GM21367 (cell line): ENCODE measurements at regions not wholly inside any gene's neighbourhood (a gene's known extent, or its start where the extent isn't known, plus 50 kb on each side); places are given as distances from the start of the nearest gene placed in this dataset.

ENCODE experiments used
- ATAC-seq: cut with Tn5 transposase; IDR thresholded peaks from one replicate; pipeline ENCODE4 v1.9.1; 2021; ENCODE audit not compliant: unreplicated experiment

DNA sequence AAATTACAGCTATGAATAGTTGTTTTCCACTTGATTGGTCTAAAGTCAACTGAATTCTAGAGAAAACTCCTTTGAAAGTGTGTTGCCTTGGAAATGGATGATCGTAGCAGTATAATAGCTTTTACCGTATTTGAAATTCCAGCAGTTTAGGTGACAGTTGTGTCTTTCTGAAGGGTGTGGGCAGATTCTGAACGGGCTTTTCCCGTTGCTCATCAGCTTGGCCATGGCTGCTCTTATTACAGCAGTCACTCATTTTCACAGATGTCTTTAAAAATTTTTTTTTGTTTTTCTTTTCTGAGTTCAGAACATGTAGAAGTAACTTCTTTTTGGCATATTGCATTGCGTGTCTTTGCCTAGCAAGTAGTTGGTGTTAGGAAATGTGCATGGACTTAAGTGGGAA, 69.6 kb upstream of the SLC4A4 start:
- ATAC-seq = no peak

DNA sequence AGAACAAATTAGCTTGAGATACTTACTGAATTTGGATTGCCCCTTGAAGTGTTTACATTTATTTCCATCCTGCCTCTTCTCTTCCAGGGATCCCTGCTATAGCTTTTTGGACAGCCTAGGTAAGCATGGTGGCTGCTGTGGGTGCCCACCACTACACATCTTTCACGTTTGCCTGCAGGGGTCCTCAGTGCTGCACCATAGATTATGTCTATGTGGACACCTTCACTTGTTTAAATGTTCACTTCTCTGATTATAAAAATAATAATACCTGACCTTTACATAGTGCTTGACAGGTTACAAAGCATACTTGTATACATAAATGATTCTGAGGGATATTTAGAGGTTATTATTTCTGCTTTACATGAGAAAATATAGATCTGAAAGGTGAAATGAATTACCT, 67.9 kb upstream of the SLC4A4 start:
- peak; percentile 43 for ATAC-seq

DNA sequence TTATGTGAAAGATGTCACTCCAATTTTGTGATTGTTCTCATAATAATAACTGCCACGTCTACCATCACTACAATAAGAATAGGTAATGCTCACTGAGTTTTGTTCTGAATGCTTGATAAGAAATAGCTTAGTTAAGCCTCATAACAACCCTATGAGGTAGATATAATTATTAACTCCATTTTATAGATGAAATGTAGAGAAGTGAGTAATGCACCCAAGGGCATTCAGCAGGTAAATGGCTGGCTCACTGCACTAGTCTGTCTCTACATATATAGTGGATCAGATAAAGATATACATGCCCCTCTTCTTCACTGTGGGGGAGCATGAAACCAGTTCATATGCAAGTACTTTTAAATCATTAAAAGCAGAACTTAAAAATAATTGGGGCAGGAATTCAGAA, 65.8 kb upstream of the SLC4A4 start:
- no peak for ATAC-seq

DNA sequence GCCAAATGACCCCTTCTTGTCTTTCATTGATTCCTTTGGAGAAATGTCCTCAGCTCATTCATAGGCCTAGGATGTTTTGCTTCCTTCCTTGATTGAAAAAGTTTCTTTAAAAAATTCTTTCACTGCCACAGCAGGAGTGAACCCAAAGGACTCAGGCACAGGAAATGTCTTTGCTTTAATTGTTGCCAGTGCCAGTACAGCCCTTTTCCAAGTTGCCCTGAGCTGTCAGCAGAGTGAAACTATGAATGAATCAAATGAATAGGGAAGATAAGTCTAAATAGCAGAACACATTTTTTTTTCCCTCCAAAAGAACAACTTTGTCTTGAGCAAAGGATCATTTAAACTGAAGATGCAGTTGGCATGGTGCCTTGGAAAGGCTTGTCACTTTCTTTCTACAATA, 63.8 kb upstream of the SLC4A4 start:
- ATAC-seq = no peak

DNA sequence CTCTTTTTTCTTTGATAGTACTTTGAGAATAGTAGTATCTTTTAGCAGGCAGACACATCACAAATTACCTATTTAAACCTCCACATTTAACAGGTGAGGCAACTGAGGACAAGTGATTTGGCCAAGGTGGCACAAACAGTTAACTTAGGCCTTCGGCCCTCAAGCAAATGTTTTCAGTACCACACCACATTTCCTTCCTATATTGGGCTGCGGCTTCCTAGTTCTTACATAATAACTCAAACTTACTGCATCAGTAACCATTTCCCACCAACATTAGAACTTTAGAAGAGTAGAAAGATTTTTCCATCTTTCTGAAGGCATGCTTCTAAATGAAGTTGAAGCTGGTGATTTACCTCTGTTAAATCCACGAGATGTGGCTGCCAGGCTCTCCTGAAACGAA, 63.2 kb upstream of the SLC4A4 start:
- no peak for ATAC-seq

DNA sequence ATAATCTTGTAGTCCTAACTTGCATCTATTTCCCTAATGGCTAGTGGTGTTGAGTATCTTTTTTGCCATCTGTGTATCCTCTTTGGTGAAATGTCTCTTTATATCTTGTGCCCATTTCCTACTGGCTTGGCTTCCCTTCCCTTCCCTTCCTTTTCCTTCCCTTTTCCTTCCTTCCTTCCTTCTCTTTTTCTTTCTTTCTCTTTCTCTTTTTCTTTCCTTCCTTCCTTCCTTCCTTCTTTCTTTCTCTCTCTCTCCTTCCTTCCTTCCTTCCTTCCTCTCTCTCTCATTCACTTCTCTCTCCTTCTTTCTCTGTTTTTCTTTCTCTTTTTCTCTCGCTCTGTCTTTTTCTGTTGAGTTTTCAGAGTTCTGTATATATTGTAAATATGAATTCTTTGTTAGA, 61.5 kb upstream of the SLC4A4 start:
- no peak for ATAC-seq

DNA sequence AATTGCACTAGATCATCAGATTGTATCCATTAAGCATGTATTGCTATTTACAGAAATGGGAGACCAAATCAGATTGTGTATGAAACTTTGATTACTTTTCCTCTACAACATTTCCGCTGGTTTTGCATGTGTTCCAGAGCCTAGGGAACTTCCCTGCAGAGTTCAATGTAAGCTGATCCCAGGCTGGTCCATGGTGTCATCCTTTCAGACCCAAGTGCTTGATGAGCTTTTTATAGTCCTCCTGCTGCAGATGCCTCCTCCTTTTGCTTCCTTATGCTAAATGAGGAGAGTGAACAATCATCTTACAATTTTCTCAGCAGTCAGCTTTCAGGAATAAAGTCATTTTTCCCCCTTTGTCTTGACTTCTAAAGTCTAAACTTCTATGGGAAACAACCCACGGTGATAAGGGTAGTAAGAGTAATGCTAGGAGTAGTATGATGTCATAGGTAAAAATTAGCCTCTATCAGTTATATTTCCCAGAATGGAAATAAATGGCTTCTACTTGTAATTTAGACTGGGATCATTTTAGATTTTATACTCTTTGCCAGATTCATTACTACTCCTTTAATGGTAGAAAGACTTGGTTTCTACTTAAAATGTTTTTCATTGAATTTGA, 55.1 kb upstream of the SLC4A4 start:
- no peak for ATAC-seq

DNA sequence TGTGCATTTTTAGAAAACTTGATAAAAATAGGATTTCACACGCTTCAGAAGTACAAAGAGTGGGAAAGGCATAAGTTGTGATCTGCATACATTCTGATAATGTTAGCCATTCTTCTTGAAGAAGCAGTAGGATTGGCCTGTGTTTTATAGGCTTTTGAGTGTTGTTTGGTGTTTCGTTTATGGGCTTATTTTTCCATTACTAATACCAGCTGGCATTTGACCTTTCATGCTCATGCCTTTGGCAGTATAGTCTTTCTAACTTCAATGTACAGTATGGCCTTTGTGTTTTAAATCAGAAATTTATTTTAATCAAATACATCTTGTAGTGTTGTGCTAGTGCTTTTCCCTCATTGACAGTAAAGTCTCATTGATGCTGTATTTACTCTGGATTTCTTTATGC, 51.5 kb upstream of the SLC4A4 start:
- ATAC-seq = no peak

DNA sequence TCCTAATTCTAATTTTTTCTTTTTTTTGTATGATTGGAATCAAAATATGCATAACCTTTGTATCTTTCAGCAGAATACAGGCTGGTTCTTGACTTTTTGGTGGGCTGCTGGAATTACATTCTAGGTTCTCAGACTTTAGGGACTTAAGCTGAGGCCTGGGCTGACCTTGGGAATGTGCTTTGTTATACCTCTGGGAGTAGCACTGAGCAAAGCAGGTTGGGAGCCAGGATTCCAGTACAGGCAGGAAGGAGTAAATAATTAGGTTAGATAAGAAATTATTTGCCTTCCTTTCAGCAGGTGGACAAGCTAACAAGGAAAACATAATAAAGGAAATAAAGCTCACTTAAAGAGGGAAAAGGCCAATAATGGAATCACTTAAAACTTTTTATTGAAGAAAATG, 49.9 kb upstream of the SLC4A4 start:
- ATAC-seq = no peak
